GM10266 (cell line): ENCODE measurements at regions not wholly inside any gene's neighbourhood (a gene's known extent, or its start where the extent isn't known, plus 50 kb on each side); places are given as distances from the start of the nearest gene placed in this dataset.

Experiments
- DNase-seq: peaks from one replicate; pipeline ENCODE4 v3.0.0; 2012; ENCODE audit errors: extremely low spot score
- TF ChIP-seq, protein P1 (sequence below): IDR thresholded peaks from 2 replicates; pipeline ENCODE4 v1.5.1; 2012; ENCODE audit warnings: mild to moderate bottlenecking, low read depth; ENCODE audit not compliant: control insufficient read depth, insufficient read depth; ENCODE audit errors: missing control alignments

DNA sequence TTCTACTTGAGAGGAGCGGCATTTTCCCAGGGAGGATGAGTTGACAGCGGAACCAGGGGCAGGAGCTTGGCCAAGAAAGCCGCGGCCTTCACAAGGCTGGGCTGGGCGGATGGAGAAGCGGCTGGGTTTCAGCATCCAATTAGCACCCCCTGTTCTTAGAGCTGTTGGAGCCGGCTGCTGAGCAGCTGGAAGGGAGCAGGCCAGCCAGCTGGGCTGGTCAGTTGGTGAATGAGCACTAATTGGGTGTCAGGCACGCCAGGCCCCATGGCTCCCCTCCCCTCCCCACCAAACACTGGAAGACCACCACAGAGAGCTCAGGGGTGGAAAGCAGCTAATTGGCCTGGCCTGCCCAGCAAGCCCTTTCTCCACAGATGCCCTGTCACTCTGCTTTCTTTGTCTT, 245.6 kb downstream of the RRAGC start:
- TF ChIP-seq, protein P1, sequence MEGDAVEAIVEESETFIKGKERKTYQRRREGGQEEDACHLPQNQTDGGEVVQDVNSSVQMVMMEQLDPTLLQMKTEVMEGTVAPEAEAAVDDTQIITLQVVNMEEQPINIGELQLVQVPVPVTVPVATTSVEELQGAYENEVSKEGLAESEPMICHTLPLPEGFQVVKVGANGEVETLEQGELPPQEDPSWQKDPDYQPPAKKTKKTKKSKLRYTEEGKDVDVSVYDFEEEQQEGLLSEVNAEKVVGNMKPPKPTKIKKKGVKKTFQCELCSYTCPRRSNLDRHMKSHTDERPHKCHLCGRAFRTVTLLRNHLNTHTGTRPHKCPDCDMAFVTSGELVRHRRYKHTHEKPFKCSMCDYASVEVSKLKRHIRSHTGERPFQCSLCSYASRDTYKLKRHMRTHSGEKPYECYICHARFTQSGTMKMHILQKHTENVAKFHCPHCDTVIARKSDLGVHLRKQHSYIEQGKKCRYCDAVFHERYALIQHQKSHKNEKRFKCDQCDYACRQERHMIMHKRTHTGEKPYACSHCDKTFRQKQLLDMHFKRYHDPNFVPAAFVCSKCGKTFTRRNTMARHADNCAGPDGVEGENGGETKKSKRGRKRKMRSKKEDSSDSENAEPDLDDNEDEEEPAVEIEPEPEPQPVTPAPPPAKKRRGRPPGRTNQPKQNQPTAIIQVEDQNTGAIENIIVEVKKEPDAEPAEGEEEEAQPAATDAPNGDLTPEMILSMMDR: no peak
- no peak for DNase-seq

DNA sequence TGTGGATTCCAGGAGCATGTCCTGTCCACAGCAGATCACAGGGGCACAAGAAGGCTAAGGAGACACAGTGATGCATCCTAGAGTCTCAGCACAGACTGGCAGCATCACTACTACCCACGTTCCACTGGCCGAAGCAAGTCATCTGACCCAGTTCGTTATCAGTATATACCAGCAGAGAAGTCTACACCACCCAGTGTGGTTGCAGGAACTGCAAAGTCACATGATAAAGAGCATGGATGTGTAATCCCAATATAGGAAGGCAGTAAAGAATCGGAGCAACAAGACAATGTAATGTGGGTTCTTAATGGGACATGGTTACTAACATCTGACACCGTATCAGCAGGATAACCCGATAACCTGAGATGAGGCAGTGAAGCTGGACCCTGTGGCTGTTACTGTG, 246.6 kb downstream of the RRAGC start:
- TF ChIP-seq, protein P1: no peak
- no peak for DNase-seq

DNA sequence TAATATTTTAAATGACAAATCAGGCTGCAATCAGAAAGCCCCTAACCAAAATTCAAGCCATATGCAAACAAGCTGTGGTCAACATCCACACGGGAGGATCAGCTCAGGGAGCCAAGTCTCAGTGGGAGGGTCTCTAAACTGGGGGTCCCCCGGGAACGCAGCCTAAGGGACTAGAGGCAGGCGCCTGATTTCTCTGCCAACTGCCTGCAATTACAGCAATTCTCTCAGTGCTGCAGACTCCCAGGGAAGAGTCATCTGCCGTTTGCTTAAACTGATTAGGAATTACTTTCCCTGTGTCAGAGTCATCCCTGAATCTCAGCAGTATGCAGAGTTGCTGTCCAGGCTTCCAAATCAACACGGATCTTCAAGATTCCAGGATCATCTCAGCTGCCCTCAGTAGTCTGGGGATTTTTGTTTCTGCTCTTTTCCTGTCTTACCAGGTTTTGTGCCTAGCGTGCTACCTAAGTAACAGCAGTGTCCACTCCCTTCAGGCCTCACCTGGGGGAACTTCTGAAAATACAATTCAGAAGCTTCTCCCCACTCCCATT, 247.8 kb downstream of the RRAGC start:
- TF ChIP-seq, protein P1: no peak
- DNase-seq: no peak

DNA sequence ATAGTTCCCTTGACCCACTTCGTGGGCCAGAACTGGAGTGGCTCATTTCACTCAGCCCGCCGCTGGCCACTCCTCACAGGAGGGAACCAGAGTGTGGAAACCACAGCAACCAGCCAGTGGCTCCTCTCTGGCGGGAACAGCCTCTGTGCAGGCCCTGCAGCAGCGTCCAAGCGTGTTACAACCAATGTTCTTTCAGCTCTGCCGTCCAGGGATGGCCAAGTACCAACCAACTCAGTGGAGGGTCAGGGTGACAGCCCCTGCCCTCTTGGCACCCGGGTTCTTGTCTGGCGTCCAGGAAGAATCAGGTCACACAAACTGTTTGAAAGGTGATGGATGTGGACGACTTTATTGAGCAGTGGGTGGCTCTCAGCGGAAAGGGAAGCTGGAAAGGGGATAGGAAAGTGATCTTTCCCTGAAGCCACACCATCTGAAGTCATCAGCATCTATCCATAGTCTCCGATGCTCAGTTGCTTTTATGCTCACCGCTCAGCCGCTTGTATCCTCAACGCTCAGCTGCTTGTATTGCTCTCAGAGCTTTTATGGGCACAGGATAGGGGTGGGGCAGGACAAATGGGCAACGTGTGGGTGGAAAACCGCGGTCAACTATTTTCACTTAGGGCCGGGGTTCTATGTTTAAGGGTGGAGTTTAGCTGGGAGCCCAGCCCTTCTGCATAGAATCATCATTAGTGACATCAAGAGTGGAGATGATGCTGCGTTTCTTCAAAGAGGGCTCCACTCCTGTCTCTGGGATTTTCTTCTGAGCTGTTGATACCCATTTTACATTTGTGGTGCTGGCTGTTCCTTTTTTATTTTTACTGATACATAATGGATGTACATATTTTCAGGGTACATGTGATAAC, 250.2 kb downstream of the RRAGC start:
- DNase-seq: no peak
- TF ChIP-seq, protein P1: no peak

DNA sequence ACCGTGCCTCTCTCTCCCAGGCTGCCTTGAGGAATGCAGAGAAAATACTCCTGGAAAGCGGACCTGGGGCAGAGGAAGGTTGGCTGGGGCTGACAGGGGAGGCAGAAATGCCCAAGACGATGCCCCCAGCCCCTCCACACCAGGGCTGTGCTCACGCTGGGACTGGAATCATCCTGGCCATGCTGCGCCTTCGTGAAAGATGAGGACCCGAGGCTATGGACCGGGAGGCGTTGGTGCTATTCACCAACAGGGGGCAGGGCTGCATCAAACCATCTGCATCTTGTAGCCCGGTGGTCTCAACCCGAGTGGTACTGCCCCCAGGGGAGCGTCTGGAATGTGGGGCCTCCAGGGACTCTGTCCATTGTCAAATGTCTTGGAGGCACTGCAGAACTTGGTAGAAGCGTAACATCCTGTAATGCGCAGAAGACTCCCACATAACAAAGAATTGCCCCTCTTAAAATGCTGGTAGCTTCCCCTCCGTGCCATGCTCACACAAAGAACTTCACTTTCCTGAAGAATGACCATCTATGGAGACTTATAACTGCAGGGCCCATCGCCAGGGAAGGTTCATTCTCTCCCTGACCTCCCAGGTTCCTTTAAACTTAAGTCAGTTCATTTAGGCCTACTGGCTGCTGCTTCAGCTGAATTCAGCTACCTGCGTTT, 251.2 kb downstream of the RRAGC start:
- TF ChIP-seq, protein P1: peak; percentile 68
- DNase-seq: peak; percentile 62

DNA sequence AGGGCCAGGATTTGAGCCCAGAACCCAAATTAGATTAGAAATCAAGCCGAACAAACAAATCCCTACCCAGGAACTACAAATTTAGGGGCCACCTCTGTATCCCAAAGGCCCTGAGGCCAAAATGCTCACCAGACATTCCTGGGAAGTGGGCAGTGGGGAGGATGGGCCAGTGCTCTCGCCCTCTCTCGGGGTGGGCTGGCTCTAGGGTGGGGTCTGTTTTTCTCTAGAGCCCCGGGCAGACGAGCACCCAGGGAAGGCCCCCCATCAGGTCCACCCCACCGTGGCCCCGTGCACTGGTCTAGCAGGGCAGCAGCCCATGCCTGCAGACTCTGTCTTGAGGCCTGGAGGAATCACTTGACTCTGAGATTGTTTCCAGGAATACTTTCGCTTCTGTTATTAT, 252.0 kb downstream of the RRAGC start:
- TF ChIP-seq, protein P1: no peak
- DNase-seq: no peak

DNA sequence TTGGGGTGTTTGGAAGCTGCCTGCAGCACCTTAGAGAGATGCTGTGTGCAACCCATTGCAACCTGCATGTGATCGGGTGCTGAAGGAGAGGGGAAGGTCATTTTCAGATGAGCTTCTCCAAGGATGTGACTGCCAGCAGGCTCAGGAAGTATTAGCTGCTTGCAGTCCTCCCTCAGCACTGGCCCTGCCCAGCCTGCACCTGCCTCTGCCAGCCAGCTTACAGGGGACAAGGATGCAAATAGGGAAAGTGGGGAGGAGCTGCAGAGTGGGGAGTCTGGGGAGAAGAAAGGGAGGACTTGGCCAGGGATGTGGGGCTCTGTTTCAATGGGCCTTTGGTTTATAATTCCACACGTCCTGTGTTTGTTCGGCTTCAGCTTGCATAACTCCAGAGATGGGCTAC, 254.5 kb downstream of the RRAGC start:
- no peak for DNase-seq
- TF ChIP-seq, protein P1: no peak
